PC-9 (cell line): ENCODE measurements at regions not wholly inside any gene's neighbourhood (a gene's known extent, or its start where the extent isn't known, plus 50 kb on each side); places are given as distances from the start of the nearest gene placed in this dataset.

Source experiments
- BruUV-seq: library from RNA; stranded (reverse); fragments of 400-500 nt; replicated peaks from 2 replicates; lab custom pipeline; 2021; lab: Mats Ljungman, UMichigan
- CTCF ChIA-PET: fragments of 300-600 bp; sonication (Branson Sonifier 250); formaldehyde crosslinking; loops from one replicate; lab custom pipeline; 2022; ENCODE audit warnings: antibody characterized with exemption; lab: Charles Lee
- POLR2A ChIA-PET: fragments of 300-600 bp; sonication (Branson Sonifier 250); formaldehyde crosslinking; loops from one replicate; lab custom pipeline; 2022; ENCODE audit warnings: antibody characterized with exemption; ENCODE audit not compliant: unreplicated experiment; lab: Charles Lee
- DNase-seq, 2 experiments: peaks; one replicate each; pipeline versions ENCODE4 v3.0.0 to v3.0.0-alpha.2; 2015 to 2022; ENCODE audit warnings: mixed read lengths in 1 of 2
- H2AFZ ChIP-seq: fragments of 200-600 bp; sonication (generic); 2 replicates; pipeline ENCODE4 v1.8.1; 2017; ENCODE audit warnings: antibody characterized with exemption
- H3F3A ChIP-seq: fragments of 200-600 bp; sonication (generic); 2 replicates; pipeline ENCODE4 v1.8.1; 2017; ENCODE audit warnings: antibody characterized with exemption, mild to moderate bottlenecking, low read depth; ENCODE audit not compliant: insufficient read depth
- H3K27ac ChIP-seq: fragments of 200-600 bp; sonication (generic); 2 replicates; pipeline ENCODE4 v1.6.1; 2016; ENCODE audit warnings: mixed run types
- H3K27me3 ChIP-seq: fragments of 200-600 bp; sonication (generic); 2 replicates; pipeline ENCODE4 v1.6.1; 2016; ENCODE audit warnings: low read depth, mixed run types; ENCODE audit not compliant: insufficient read depth
- H3K36me3 ChIP-seq: fragments of 200-600 bp; sonication (generic); 2 replicates; pipeline ENCODE4 v1.6.1; 2016; ENCODE audit warnings: low read depth, mixed run types
- H3K4me1 ChIP-seq: fragments of 200-600 bp; sonication (generic); replicated peaks from 2 replicates; pipeline ENCODE4 v1.6.1; 2016; ENCODE audit warnings: mixed run types; ENCODE audit not compliant: insufficient read depth
- H3K4me2 ChIP-seq: fragments of 200-600 bp; sonication (generic); 2 replicates; pipeline ENCODE4 v1.6.1; 2017; ENCODE audit warnings: mixed run types
- H3K4me3 ChIP-seq: fragments of 200-600 bp; sonication (generic); 2 replicates; pipeline ENCODE4 v1.6.1; 2016; ENCODE audit warnings: mixed run types
- H3K79me2 ChIP-seq: fragments of 200-600 bp; sonication (generic); 2 replicates; pipeline ENCODE4 v1.6.1; 2017; ENCODE audit warnings: low read depth, mixed run types
- H3K9me2 ChIP-seq: fragments of 200-600 bp; sonication (generic); 2 replicates; pipeline ENCODE4 v1.8.1; 2017; ENCODE audit warnings: mild to moderate bottlenecking; ENCODE audit not compliant: insufficient read depth
- H3K9me3 ChIP-seq: fragments of 200-600 bp; sonication (generic); 2 replicates; pipeline ENCODE4 v1.8.1; 2016; ENCODE audit warnings: low read depth; ENCODE audit not compliant: insufficient read depth
- H4K20me1 ChIP-seq: fragments of 200-600 bp; sonication (generic); 2 replicates; pipeline ENCODE4 v1.8.1; 2017; ENCODE audit not compliant: insufficient read depth
- EZH2 ChIP-seq: fragments of 200-600 bp; sonication (generic); IDR thresholded peaks from 2 replicates; pipeline ENCODE4 v1.8.0; 2017; ENCODE audit warnings: antibody characterized with exemption, low read depth
- intact Hi-C: fragments of 100-400 bp; cut with micrococcal nuclease; formaldehyde crosslinking; loops from one replicate; pipeline ENCODE4 v1.10.0; 2022; ENCODE audit not compliant: unreplicated experiment
- TF ChIP-seq, protein P1 (sequence below): fragments of 200-600 bp; sonication (generic); conservative IDR thresholded peaks from 2 replicates; pipeline ENCODE4 v1.6.1; 2017; ENCODE audit warnings: mixed run types, antibody characterized with exemption, mild to moderate bottlenecking, moderate library complexity

DNA sequence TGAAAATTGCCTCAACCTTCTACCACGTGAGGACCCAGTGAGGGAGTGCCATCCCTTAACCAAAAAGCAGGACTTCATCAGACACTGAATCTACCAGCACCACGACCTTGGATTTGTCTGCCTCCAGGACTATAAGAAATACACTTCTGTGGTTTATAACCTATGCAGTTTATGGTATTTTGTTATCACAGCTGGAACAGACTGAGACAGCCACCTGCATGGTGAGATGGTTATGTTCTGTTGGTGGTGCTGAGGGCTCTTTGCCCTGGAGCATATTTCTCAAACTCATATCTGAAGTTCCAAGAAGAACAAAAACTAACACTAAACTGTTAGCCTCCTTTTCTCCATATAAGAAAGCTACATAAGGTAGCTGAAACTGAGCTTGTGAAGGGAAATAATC lies 69.8 kb upstream of the RGS18 start:
- no peaks in the 10 kb centered on the region for H4K20me1 ChIP-seq
- no peaks in the 10 kb centered on the region for H3K27me3 ChIP-seq
- H3K27ac ChIP-seq = no peak overlapping the region
- H3K4me3 ChIP-seq = no peak overlapping the region
- no peaks in the 10 kb centered on the region for H3K36me3 ChIP-seq
- no TSS peak for BruUV-seq
- no peaks in the 10 kb centered on the region for H3F3A ChIP-seq
- intact Hi-C loops = no loop called here
- H3K79me2 ChIP-seq = no peaks in the 10 kb centered on the region
- H2AFZ ChIP-seq = no peak overlapping the region
- CTCF ChIA-PET = no interaction called here
- POLR2A ChIA-PET = interaction anchor here (0.6 kb wide), 1 partner anchor 464 kb away, joined by 11 read pairs; no protein-coding TSS in a partner anchor
- DNase-seq = no peak
- H3K4me2 ChIP-seq = no peak overlapping the region
- H3K4me1 ChIP-seq = no peaks in the 10 kb centered on the region
- H3K9me2 ChIP-seq = no peaks in the 10 kb centered on the region
- no peaks in the 10 kb centered on the region for H3K9me3 ChIP-seq
- TF ChIP-seq, protein P1, sequence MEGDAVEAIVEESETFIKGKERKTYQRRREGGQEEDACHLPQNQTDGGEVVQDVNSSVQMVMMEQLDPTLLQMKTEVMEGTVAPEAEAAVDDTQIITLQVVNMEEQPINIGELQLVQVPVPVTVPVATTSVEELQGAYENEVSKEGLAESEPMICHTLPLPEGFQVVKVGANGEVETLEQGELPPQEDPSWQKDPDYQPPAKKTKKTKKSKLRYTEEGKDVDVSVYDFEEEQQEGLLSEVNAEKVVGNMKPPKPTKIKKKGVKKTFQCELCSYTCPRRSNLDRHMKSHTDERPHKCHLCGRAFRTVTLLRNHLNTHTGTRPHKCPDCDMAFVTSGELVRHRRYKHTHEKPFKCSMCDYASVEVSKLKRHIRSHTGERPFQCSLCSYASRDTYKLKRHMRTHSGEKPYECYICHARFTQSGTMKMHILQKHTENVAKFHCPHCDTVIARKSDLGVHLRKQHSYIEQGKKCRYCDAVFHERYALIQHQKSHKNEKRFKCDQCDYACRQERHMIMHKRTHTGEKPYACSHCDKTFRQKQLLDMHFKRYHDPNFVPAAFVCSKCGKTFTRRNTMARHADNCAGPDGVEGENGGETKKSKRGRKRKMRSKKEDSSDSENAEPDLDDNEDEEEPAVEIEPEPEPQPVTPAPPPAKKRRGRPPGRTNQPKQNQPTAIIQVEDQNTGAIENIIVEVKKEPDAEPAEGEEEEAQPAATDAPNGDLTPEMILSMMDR = no peak
- no peak for TF ChIP-seq EZH2

DNA sequence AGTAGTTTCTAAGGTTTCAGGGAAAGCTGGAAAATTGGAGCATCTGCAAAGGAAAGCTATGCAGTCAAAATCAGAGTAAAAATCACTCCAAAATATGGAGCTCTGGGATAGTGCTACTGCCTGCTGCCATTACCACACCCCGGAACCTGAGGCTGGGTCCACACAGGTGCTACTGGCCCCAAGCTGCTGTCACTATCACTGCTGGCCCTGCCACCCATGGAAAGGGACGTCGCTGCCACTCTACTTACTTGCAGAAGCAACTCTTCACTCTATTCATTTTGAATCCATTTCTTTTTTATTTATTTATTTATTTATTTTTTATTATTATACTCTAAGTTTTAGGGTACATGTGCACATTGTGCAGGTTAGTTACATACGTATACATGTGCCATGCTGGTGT lies 60.3 kb upstream of the RGS18 start:
- ChIA-PET POLR2A (no interaction called here), CTCF (no interaction called here)
- intact Hi-C loops = no loop called here
- H3K4me1 ChIP-seq = peaks cover 7% of the 10 kb centered on the region; the same call in 1 of the 2 replicates
- H3K9me2 ChIP-seq = no peaks in the 10 kb centered on the region
- DNase-seq = no peak
- no peaks in the 10 kb centered on the region for H3K79me2 ChIP-seq
- no peaks in the 10 kb centered on the region for H3K36me3 ChIP-seq
- H3F3A ChIP-seq = no peaks in the 10 kb centered on the region
- no peaks in the 10 kb centered on the region for H4K20me1 ChIP-seq
- H3K9me3 ChIP-seq = no peaks in the 10 kb centered on the region
- H3K4me3 ChIP-seq = no peak overlapping the region
- no peak overlapping the region for H3K4me2 ChIP-seq
- H3K27me3 ChIP-seq = no peaks in the 10 kb centered on the region
- BruUV-seq = no TSS peak
- no peak overlapping the region for H2AFZ ChIP-seq
- H3K27ac ChIP-seq = no peak overlapping the region
- TF ChIP-seq, protein P1 = no peak
- TF ChIP-seq EZH2 = no peak

GRCh38 chr1:192099328-192099727 lies 58.9 kb upstream of the RGS18 start:
- Histone ChIP-seq H3K9me2 (no peaks in the 10 kb centered on the region), H3K4me1 (peaks cover 7% of the 10 kb centered on the region; the same call in 1 of the 2 replicates), H3K4me2 (no peak overlapping the region), H3F3A (no peaks in the 10 kb centered on the region), H3K4me3 (no peak overlapping the region), H2AFZ (no peak overlapping the region), H3K27ac (no peak overlapping the region), H3K79me2 (no peaks in the 10 kb centered on the region), H3K36me3 (no peaks in the 10 kb centered on the region), H4K20me1 (no peaks in the 10 kb centered on the region), H3K27me3 (no peaks in the 10 kb centered on the region), H3K9me3 (no peaks in the 10 kb centered on the region)
- ChIA-PET CTCF (no interaction called here), POLR2A (no interaction called here)
- no peak for DNase-seq
- no peak for TF ChIP-seq EZH2
- TF ChIP-seq, protein P1 = no peak
- no TSS peak for BruUV-seq
- intact Hi-C loops = no loop called here
